Activated B cell treated with CpG ODN at 0.5 μM for 24 hours (primary cell): ENCODE measurements at regions not wholly inside any gene's neighbourhood (a gene's known extent, or its start where the extent isn't known, plus 50 kb on each side); places are given as distances from the start of the nearest gene placed in this dataset.

Experiments used
- ATAC-seq: fragments of 200-7000 bp; cut with Tn5 transposase; one replicate; pipeline ENCODE4 v1.10.0; 2021; ENCODE audit warnings: low read depth, mild to moderate bottlenecking, moderate library complexity
- CTCF ChIA-PET: fragments of 350-600 bp; sonication (Branson Sonifier 250); formaldehyde crosslinking; loops from one replicate; lab custom pipeline; 2021; ENCODE audit warnings: antibody characterized with exemption; lab: Charles Lee
- POLR2A ChIA-PET: fragments of 350-600 bp; sonication (Branson Sonifier 250); formaldehyde crosslinking; loops from one replicate; lab custom pipeline; 2021; ENCODE audit warnings: antibody characterized with exemption; lab: Charles Lee
- DNase-seq: peaks from one replicate; pipeline ENCODE4 v3.0.0; 2022
- H3K27ac Mint-ChIP-seq: one replicate; pipeline ENCODE4 v1.8.0; 2020; ENCODE audit warnings: mixed read lengths
- H3K27me3 Mint-ChIP-seq: one replicate; pipeline ENCODE4 v1.8.0; 2021; ENCODE audit warnings: mixed read lengths
- H3K36me3 Mint-ChIP-seq: one replicate; pipeline ENCODE4 v1.8.0; 2021; ENCODE audit warnings: low read depth, mixed read lengths
- H3K4me1 Mint-ChIP-seq: one replicate; pipeline ENCODE4 v1.8.0; 2021; ENCODE audit warnings: mixed read lengths
- H3K4me3 Mint-ChIP-seq: one replicate; pipeline ENCODE4 v1.8.0; 2020; ENCODE audit warnings: mild to moderate bottlenecking, mixed read lengths
- H3K9me3 Mint-ChIP-seq: one replicate; pipeline ENCODE4 v1.8.0; 2020; ENCODE audit warnings: mixed read lengths
- CTCF ChIP-seq: fragments of 200-600 bp; IDR thresholded peaks from one replicate; pipeline ENCODE4 v1.8.0; 2022; ENCODE audit warnings: antibody characterized with exemption, mild to moderate bottlenecking
- intact Hi-C: fragments of 100-400 bp; cut with micrococcal nuclease; formaldehyde crosslinking; loops from one replicate; pipeline ENCODE4 v1.15.1; 2024

- Mint-ChIP-seq H3K4me3 (no peak overlapping the region), H3K27me3 (no peaks in the 10 kb centered on the region), H3K9me3 (peaks cover 8% of the 10 kb centered on the region), H3K27ac (no peak overlapping the region), H3K36me3 (no peaks in the 10 kb centered on the region), H3K4me1 (no peaks in the 10 kb centered on the region)
- ATAC-seq: no peak
- no peak for DNase-seq
- TF ChIP-seq CTCF: no peak
- ChIA-PET POLR2A (no interaction called here), CTCF (no interaction called here)
- intact Hi-C loops: no loop called here
Measured at GRCh38 chr16:49089533-49089932, 192.1 kb downstream of the CBLN1 start.

DNA sequence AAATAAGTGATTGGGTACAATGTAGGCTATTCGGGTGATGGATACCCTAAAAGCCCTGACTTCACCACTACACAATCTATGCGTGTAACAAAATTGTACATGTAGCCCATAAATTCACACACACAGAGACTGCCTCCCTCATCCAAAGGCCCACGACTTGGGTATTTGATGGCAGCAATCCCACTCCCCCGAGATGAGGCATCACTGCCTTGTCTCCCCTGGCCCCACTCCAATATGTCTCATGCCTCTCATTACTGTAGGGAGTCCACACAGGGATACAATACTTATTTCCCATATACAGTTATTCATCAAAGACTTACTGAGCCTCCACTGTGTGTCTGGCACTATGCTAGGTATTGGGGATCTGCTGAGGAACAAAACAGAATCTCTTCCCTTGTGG, 192.6 kb downstream of the CBLN1 start:
- DNase-seq (no peak), ATAC-seq (no peak)
- Mint-ChIP-seq H3K36me3 (no peaks in the 10 kb centered on the region), H3K27me3 (no peaks in the 10 kb centered on the region), H3K4me3 (no peak overlapping the region), H3K4me1 (no peaks in the 10 kb centered on the region), H3K9me3 (peaks cover 9% of the 10 kb centered on the region), H3K27ac (no peak overlapping the region)
- intact Hi-C loops: no loop called here
- ChIA-PET CTCF (no interaction called here), POLR2A (no interaction called here)
- TF ChIP-seq CTCF: no peak

DNA sequence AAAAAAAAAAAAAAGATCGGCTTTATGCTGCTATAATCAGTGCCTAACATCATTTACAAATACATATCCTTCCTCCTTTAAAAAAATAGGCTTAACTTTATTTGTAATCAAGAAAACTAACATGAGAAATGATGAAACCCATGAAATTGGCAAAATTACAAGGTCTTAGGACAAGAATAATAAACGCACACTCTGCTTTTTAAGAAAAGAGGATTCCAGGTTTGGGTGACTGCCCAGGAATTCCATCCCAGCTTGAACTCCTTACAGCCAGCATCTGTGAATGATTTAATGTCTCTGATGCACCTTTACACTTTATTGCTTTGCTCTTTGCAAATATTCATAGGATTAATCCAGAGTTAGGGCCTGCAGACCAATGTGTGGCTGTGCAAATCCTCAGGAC, 196.0 kb downstream of the CBLN1 start:
- H3K9me3 Mint-ChIP-seq: peaks cover 9% of the 10 kb centered on the region
- intact Hi-C loops: no loop called here
- no peak overlapping the region for H3K27ac Mint-ChIP-seq
- ChIA-PET CTCF (no interaction called here), POLR2A (no interaction called here)
- DNase-seq: no peak
- H3K4me3 Mint-ChIP-seq: no peak overlapping the region
- no peaks in the 10 kb centered on the region for H3K36me3 Mint-ChIP-seq
- no peak for ATAC-seq
- no peaks in the 10 kb centered on the region for H3K4me1 Mint-ChIP-seq
- no peaks in the 10 kb centered on the region for H3K27me3 Mint-ChIP-seq
- no peak for TF ChIP-seq CTCF

DNA sequence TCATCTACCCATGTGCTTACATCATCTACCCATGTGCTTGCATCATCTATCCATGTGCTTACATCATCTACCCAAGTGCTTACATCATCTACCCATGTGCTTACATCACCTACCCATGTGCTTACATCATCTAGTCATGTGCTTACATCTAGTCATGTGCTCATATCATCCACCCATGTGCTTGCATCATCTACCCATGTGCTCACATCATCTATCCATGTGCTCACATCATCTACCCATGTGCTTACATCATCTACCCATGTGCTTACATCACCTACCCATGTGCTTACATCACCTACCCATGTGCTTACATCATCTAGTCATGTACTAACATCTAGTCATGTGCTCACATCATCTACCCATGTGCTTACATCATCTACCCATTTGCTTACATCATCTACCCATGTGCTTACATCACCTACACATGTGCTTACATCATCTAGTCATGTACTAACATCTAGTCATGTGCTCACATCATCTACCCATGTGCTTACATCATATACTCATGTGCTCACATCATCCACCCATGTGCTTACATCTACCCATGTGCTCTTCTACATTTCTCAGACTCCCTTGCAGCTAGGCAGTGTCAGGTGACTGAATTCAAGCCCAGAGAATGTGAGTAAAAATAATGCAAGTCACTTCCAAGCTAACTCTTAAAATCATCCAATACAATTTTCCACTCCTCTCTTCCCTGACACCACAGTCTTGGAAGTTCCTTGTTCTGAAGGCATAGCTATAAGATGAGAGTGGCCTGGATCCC, 196.8 kb downstream of the CBLN1 start:
- H3K36me3 Mint-ChIP-seq: no peaks in the 10 kb centered on the region
- H3K4me1 Mint-ChIP-seq: no peaks in the 10 kb centered on the region
- no peak for DNase-seq
- no peak for TF ChIP-seq CTCF
- H3K27ac Mint-ChIP-seq: no peak overlapping the region
- H3K27me3 Mint-ChIP-seq: no peaks in the 10 kb centered on the region
- H3K9me3 Mint-ChIP-seq: peaks cover 9% of the 10 kb centered on the region
- CTCF ChIA-PET: no interaction called here
- POLR2A ChIA-PET: no interaction called here
- no peak overlapping the region for H3K4me3 Mint-ChIP-seq
- no peak for ATAC-seq
- intact Hi-C loops: no loop called here

GRCh38 chr16:49081554-49081953, 200.1 kb downstream of the CBLN1 start:
- Mint-ChIP-seq H3K4me3 (no peak overlapping the region), H3K9me3 (peaks cover 16% of the 10 kb centered on the region), H3K27me3 (peaks cover 2% of the 10 kb centered on the region), H3K27ac (no peak overlapping the region), H3K4me1 (no peaks in the 10 kb centered on the region), H3K36me3 (no peaks in the 10 kb centered on the region)
- DNase-seq (no peak), ATAC-seq (no peak)
- ChIA-PET CTCF (no interaction called here), POLR2A (no interaction called here)
- TF ChIP-seq CTCF: no peak
- intact Hi-C loops: no loop called here
